MCF 10A (cell line): ENCODE measurements at regions not wholly inside any gene's neighbourhood (a gene's known extent, or its start where the extent isn't known, plus 50 kb on each side); places are given as distances from the start of the nearest gene placed in this dataset.
"Not testable (repeated sequence)": the region's sequence is repeated elsewhere in the genome, so short reads cannot be mapped to it uniquely, and the experiment has no call there.

Experiments
- BruUV-seq: library from RNA; stranded (reverse); fragments of 400-500 nt; replicated peaks from 2 replicates; lab custom pipeline; 2021; lab: Mats Ljungman, UMichigan
- CTCF ChIA-PET: fragments of 300-600 bp; sonication (Branson Sonifier 250); formaldehyde crosslinking; extraction: SDS; loops from one replicate; lab custom pipeline; 2021; ENCODE audit warnings: antibody characterized with exemption, inconsistent platforms; lab: Yijun Ruan, JAX
- POLR2A ChIA-PET: fragments of 300-600, 350-650 bp; sonication (Branson Sonifier 250); formaldehyde crosslinking; extraction: SDS; loops from one replicate; lab custom pipeline; 2020; ENCODE audit warnings: antibody characterized with exemption, inconsistent platforms; lab: Yijun Ruan, JAX
- DNase-seq: peaks from one replicate; pipeline ENCODE4 v3.0.0-alpha.2; 2018; ENCODE audit not compliant: unreplicated experiment
- H3K27ac Mint-ChIP-seq: one replicate; pipeline ENCODE4 v1.8.0; 2022; ENCODE audit warnings: mild to moderate bottlenecking, low read depth, mixed read lengths; ENCODE audit not compliant: unreplicated experiment
- H3K27me3 Mint-ChIP-seq: one replicate; pipeline ENCODE4 v1.8.0; 2022; ENCODE audit warnings: mixed read lengths; ENCODE audit not compliant: insufficient read depth, unreplicated experiment
- H3K36me3 Mint-ChIP-seq: one replicate; pipeline ENCODE4 v1.8.0; 2022; ENCODE audit warnings: mild to moderate bottlenecking, moderate library complexity, mixed read lengths; ENCODE audit not compliant: insufficient read depth, unreplicated experiment
- H3K4me1 Mint-ChIP-seq: one replicate; pipeline ENCODE4 v1.8.0; 2022; ENCODE audit warnings: mixed read lengths; ENCODE audit not compliant: insufficient read depth, unreplicated experiment
- H3K4me3 Mint-ChIP-seq: one replicate; pipeline ENCODE4 v1.8.0; 2022; ENCODE audit warnings: mild to moderate bottlenecking, moderate library complexity, mixed read lengths; ENCODE audit not compliant: unreplicated experiment
- H3K9me3 Mint-ChIP-seq: one replicate; pipeline ENCODE4 v1.8.0; 2022; ENCODE audit warnings: mixed read lengths; ENCODE audit not compliant: unreplicated experiment
- intact Hi-C: fragments of 100-400 bp; cut with micrococcal nuclease; formaldehyde crosslinking; loops from 2 replicates; pipeline ENCODE4 v1.14.1; 2022
- TF ChIP-seq, protein P1 (sequence below): fragments of 200-600 bp; IDR thresholded peaks from one replicate; pipeline ENCODE4 v1.8.0; 2022; ENCODE audit warnings: antibody characterized with exemption, mild to moderate bottlenecking; ENCODE audit not compliant: unreplicated experiment

DNA sequence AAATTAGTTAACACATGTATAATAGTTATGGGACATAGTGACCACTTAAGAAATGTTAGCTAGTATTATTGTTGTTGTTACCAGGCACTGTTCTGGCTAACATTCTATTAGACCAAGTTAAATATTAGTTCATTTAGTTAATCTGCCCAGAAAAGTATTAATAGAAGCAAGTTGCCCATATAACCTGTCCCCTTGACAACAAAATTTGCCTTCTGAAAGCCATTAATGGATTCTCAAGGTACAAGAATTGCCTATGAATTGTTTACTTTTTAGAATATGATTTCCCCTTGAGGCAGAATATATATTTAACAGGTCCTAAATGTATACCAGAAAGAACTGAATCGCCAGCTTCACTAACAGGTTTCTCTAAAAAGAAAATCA lies 167.3 kb upstream of the TMCC3 start:
- Mint-ChIP-seq H3K9me3 (peaks cover 15% of the 10 kb centered on the region), H3K36me3 (no peaks in the 10 kb centered on the region), H3K27ac (no peak overlapping the region), H3K4me1 (no peaks in the 10 kb centered on the region), H3K4me3 (no peak overlapping the region), H3K27me3 (no peaks in the 10 kb centered on the region)
- intact Hi-C loops = no loop called here
- no peak for DNase-seq
- ChIA-PET POLR2A (interaction anchor here (0.6 kb wide), 1 partner anchor 175 kb away, joined by 3 read pairs; no protein-coding TSS in a partner anchor), CTCF (interaction anchor here (0.6 to 0.8 kb wide), 3 partner anchors 10 to 41 kb away, joined by 3 read pairs; no protein-coding TSS in a partner anchor)
- BruUV-seq = no TSS peak
- TF ChIP-seq, protein P1, sequence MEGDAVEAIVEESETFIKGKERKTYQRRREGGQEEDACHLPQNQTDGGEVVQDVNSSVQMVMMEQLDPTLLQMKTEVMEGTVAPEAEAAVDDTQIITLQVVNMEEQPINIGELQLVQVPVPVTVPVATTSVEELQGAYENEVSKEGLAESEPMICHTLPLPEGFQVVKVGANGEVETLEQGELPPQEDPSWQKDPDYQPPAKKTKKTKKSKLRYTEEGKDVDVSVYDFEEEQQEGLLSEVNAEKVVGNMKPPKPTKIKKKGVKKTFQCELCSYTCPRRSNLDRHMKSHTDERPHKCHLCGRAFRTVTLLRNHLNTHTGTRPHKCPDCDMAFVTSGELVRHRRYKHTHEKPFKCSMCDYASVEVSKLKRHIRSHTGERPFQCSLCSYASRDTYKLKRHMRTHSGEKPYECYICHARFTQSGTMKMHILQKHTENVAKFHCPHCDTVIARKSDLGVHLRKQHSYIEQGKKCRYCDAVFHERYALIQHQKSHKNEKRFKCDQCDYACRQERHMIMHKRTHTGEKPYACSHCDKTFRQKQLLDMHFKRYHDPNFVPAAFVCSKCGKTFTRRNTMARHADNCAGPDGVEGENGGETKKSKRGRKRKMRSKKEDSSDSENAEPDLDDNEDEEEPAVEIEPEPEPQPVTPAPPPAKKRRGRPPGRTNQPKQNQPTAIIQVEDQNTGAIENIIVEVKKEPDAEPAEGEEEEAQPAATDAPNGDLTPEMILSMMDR = no peak

DNA sequence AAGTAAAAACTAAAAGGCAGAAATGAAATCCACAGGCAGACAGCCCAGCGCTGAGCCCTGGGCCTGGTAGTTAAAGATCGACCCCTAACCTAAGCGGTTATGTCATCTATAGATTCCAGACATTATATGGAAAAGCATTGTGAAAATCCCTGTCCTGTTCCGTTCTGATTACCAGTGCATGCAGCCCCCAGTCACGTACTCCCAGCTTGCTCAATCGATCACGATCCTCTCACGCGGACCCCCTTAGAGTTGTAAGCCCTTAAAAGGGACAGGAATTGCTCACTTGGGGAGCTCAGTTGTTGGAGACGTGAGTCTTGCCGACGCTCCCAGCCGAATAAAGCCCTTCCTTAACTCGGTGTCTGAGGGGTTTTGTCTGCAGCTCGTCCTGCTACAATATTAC lies 166.8 kb upstream of the TMCC3 start:
- ChIA-PET POLR2A (interaction anchor here (0.6 kb wide), 1 partner anchor 174 kb away, joined by 3 read pairs; no protein-coding TSS in a partner anchor), CTCF (interaction anchor here (0.6 to 0.8 kb wide), 3 partner anchors 10 to 40 kb away, joined by 3 read pairs; no protein-coding TSS in a partner anchor)
- H3K9me3 Mint-ChIP-seq = peaks cover 17% of the 10 kb centered on the region
- H3K4me3 Mint-ChIP-seq, H3K27me3 Mint-ChIP-seq, H3K4me1 Mint-ChIP-seq, DNase-seq, BruUV-seq, H3K36me3 Mint-ChIP-seq, intact Hi-C loops, H3K27ac Mint-ChIP-seq: not testable (repeated sequence)

DNA sequence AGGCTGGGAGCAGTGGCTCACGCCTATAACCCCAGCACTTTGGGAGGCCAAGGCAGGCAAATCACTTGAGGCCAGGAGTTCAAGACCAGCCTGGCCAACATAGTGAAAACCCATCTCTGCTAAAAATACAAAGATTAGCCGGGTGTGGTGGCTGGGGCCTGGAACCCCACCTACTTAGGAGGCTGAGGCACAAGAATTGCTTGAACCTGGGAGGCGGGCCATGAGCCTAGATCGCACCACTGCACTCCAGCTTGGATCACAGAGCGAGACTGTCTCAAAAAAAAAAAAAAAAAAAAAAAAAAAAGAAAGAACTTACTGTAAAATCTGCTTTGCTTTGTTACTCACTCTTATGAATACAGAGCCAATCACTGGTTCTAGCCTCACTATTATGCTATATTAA lies 166.4 kb upstream of the TMCC3 start:
- H3K27ac Mint-ChIP-seq, H3K36me3 Mint-ChIP-seq, H3K27me3 Mint-ChIP-seq, DNase-seq, POLR2A ChIA-PET, H3K4me3 Mint-ChIP-seq, H3K4me1 Mint-ChIP-seq, BruUV-seq, intact Hi-C loops: not testable (repeated sequence)
- peaks cover 18% of the 10 kb centered on the region for H3K9me3 Mint-ChIP-seq
- CTCF ChIA-PET = interaction anchor here (0.6 kb wide), 1 partner anchor 280 kb away, joined by 3 read pairs; no protein-coding TSS in a partner anchor

DNA sequence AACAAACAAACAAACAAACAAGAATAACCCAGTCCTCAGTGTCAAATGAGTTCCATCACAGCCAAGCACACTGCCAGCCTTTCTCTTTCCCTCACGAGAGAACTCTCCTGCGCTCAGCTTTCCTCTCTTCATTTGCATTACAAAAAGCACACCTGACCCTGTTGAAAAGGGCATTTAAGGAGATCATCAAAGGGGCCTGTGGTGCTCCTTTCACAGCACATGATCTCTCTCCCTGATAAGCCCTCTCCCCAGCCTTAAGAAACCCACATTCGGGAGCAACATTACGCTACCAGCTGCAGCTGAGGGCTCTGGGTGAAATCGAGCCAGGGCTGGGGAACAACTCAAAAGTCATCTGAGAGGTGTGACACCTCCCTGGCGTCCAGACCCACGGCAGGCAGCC lies 165.6 kb upstream of the TMCC3 start:
- H3K9me3 Mint-ChIP-seq = peaks cover 26% of the 10 kb centered on the region
- no peak for DNase-seq
- no peaks in the 10 kb centered on the region for H3K27me3 Mint-ChIP-seq
- H3K36me3 Mint-ChIP-seq = no peaks in the 10 kb centered on the region
- POLR2A ChIA-PET = no interaction called here
- no peaks in the 10 kb centered on the region for H3K4me1 Mint-ChIP-seq
- no peak overlapping the region for H3K27ac Mint-ChIP-seq
- BruUV-seq = no TSS peak
- H3K4me3 Mint-ChIP-seq = no peak overlapping the region
- TF ChIP-seq, protein P1 = no peak
- intact Hi-C loops = no loop called here
- CTCF ChIA-PET = interaction anchor here (0.6 kb wide), 1 partner anchor 281 kb away, joined by 3 read pairs; no protein-coding TSS in a partner anchor

DNA sequence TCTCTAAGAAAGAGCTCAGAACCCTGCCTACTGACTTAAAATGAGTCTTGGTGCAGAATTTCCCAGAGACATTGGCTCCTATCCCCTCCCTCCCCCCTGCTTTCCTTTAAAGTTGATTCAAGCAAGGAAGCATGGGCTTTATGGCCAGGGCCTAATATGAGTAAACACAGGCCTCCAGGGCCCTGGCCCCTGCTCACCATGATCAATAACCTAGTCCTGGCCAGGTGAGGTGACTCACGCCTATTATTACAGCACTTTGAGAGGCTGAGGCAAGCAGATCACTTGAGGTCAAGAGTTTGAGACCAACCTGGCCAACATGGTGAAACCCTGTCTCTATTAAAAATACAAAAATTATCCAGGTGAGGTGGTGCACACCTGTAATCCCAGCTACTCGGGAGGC lies 165.1 kb upstream of the TMCC3 start:
- POLR2A ChIA-PET = no interaction called here
- no peak overlapping the region for H3K4me3 Mint-ChIP-seq
- BruUV-seq = no TSS peak
- no peak overlapping the region for H3K27ac Mint-ChIP-seq
- no peaks in the 10 kb centered on the region for H3K36me3 Mint-ChIP-seq
- peaks cover 26% of the 10 kb centered on the region for H3K9me3 Mint-ChIP-seq
- no peak for DNase-seq
- TF ChIP-seq, protein P1 = no peak
- intact Hi-C loops = no loop called here
- H3K27me3 Mint-ChIP-seq = no peaks in the 10 kb centered on the region
- CTCF ChIA-PET = no interaction called here
- H3K4me1 Mint-ChIP-seq = no peaks in the 10 kb centered on the region
